Central memory CD4-positive, alpha-beta T cell (primary cell): ENCODE measurements at regions not wholly inside any gene's neighbourhood (a gene's known extent, or its start where the extent isn't known, plus 50 kb on each side); places are given as distances from the start of the nearest gene placed in this dataset.
"Not testable (repeated sequence)": the region's sequence is repeated elsewhere in the genome, so short reads cannot be mapped to it uniquely, and the experiment has no call there.

Experiments
- DNase-seq: peaks from one replicate; pipeline ENCODE4 v3.0.0; 2022

DNA sequence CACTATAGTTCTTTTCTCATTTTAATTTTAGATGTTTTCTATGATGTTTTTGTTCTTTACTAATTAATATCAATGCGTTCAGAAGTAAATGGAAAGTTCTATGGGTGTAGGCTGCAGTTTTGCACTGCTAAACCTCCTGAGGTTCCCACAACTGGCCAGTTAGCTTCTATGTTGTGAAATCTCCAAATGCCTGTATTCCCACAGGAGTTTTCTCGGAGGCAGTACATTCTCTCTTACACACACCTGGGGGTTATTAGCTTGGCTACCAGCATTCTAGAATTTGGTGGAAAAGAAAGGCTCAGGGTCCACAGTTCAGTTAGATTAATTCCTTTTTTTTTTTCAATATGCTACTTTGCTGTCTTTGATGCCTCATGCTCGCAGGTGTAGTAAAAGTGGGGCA, 216.9 kb upstream of the NRIP1 start:
- no peak for DNase-seq

DNA sequence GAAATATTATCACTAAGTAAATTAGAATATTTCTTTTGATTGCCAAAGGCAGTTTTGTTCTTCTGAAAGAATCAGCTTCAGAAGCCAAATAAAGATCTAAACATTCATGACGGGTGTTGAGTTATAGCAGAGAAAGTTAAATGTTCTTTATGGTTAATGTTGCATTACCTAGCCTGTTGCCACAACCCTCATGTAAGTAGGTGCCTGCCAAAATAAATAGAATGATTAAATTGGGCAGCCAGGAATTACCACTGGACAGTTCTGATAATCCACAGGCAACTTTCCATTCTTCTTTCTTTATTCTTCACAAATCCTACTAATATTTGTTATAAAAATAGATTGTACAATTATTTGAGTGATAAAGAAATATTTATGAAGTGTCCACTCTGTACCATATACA, 217.9 kb upstream of the NRIP1 start:
- DNase-seq, result no peak

DNA sequence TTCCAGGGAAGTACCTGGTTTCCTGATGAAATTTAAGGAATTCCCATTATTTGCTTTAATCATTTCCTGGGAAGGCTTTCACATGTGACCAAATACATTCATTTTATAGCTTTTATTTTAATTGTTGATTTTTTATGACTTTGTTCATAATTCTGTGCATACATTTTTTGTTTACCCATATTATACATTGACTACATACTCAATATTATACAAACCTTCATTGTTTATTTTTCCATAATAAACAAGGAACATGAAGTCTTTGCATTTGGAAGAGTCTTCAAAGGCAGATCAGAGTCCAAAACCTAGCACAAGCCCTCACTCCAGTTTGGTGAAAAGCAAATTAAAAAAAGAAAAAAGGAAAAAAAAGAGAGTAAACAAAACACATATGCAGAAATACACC, 218.3 kb upstream of the NRIP1 start:
- DNase-seq, result no peak

DNA sequence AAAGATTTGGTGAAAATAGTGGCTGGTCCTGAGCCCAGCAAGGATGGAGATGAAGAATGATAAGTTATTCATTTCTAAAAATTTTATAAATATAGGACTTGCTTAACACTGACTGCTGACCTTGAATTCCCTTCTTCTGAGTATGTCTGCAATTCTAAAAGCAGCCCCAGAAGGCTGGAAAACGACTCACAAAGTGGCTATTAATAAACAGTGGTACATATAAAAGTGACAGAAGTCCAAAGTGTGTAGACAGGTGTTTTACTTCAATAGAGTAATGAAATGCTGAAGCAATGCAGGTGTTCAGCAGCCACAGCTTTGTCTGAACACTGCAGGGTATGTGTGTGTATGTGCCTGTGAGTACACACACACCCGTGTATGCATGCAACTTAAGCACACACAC, 219.0 kb upstream of the NRIP1 start:
- DNase-seq, result no peak

GRCh38 chr21:15285556-15285955, 220.8 kb upstream of the NRIP1 start:
- DNase-seq, result no peak

DNA sequence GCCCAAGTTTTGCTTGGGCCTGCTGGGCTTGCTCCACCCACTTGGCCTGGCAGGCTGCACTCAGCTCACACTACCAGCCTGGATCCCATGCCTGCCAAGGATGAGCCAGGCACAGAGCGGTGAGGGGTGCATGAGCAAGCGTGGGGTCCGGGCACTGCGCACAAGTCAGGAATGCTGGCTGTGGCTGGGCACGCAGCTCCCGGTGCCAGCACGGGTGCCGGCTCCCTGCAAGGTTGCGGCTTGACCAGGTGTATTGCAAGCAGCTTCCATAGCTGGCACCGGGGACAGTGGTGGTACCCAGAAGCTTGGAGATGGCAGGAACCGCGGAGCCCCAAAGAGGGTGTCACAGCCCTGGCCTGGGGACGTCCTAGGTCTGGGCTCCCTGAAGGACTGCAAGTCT, 224.4 kb upstream of the NRIP1 start:
- DNase-seq, result no peak

GRCh38 chr21:15289896-15290841, 225.4 kb upstream of the NRIP1 start:
- no peak for DNase-seq

DNA sequence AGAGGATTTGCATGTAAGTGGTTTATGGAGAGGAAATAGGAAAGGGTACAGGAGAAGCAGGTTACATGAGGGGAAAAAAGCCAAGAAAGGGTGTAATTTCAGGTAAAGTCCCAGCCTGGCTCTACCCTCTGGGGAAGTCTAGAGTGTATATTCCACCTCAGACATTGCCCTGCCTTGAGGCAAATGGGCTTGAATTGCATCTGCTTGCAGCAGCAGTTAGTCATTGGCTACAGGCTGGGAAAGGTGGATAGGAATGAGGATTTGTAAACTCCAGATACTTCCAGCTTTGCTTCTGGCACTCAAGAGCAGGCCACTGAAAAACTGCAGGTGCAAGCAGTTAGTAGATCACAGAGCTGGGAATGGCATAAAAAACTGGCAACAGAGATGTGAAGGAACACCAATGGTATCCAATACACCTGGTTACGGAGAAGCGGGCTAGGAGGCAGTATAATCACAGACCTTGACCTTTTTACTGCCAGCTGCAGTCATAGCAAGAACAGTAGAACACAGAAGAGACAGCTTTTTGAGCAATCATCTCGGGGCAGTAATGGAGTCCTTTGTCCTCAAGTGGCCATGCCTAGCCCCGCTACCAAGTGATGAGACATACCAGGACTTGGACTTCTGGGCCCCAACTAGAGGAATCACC, 226.9 kb upstream of the NRIP1 start:
- no peak for DNase-seq

DNA sequence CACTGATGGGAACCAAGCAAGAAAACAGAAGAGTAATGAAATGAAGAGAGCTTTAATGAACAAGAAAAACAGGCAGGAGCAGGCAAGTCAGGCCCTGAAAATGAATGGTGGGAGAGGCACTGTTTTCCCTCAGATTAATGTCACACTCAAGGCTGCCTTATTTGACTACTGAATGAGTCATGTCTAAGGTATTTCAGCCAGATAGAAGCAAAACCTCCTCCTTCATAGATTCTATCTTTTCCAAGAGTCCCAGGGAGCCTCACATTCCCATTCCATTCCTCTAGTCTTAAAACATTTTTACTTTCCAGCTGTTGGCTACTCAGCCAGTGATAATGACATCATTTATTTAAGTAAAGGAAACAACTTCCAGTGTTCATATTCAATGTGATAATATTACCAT, 228.4 kb upstream of the NRIP1 start:
- no peak for DNase-seq

DNA sequence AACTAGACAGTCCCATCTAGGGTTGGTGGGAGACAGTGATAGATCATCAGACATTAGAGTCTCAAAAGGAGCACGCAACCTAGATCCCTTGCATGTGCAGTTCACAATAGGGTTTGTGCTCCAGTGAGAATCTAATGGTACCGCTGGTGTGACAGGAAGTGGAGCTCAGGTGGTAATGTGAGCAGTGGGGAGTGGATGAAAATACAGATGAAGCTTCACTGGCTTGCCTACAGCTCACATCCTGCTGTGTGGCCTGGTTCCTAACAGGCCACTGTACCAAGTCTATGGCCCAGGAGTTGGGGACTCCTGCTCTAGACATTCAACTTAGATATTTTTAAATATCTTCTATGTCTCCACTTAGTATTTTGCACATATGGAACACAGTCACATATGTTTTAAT, 231.1 kb upstream of the NRIP1 start:
- DNase-seq, result no peak

- DNase-seq, result no peak
Measured at GRCh38 chr21:15297824-15298223, 233.0 kb upstream of the NRIP1 start.

GRCh38 chr21:15298306-15298705, 233.5 kb upstream of the NRIP1 start:
- no peak for DNase-seq

GRCh38 chr21:15298755-15299154, 234.0 kb upstream of the NRIP1 start:
- not testable (repeated sequence) for DNase-seq

- no peak for DNase-seq
Measured at GRCh38 chr21:15300131-15300530, 235.3 kb upstream of the NRIP1 start.

GRCh38 chr21:15301014-15301413, 236.2 kb upstream of the NRIP1 start:
- no peak for DNase-seq

DNA sequence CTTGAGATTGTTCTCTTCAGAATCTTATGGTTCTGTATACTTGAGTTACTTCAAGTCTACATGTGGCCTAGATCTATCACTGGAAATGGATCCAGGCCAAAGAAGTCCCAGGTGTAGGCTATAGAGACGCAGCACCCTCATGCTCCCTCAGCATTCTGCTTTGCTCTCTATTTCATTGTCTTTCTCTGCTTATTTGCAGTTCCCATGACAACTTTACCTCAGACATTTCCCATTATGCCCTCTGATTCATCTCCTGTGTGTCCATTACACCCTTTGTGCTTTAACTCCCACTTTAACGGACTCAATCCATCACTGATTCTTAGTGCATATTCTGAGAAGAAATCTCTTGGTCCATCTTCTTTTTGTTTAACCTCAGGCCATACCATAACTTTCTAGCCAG, 236.9 kb upstream of the NRIP1 start:
- no peak for DNase-seq

- DNase-seq, result no peak
Measured at GRCh38 chr21:15306271-15306670, 241.5 kb upstream of the NRIP1 start.

DNA sequence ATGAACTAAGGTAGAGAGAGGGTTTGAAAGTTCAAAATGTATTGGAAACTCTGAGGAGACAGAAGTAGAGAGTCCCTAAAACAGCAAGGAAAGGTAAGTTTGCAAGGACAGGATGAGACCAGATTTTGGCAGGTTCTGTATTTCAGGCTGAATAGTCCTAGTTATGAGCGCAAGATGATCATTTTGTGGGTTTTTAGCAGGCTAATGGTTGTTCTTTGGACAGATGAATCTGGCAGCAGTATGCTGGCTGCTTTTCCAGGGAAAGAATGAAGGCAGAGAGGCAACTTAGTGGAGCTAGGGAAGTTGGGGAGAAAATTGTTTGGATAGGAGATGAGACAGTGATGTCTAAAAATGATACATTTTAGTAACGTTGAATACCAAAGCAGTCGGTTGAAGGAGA, 243.5 kb upstream of the NRIP1 start:
- DNase-seq, result no peak

DNA sequence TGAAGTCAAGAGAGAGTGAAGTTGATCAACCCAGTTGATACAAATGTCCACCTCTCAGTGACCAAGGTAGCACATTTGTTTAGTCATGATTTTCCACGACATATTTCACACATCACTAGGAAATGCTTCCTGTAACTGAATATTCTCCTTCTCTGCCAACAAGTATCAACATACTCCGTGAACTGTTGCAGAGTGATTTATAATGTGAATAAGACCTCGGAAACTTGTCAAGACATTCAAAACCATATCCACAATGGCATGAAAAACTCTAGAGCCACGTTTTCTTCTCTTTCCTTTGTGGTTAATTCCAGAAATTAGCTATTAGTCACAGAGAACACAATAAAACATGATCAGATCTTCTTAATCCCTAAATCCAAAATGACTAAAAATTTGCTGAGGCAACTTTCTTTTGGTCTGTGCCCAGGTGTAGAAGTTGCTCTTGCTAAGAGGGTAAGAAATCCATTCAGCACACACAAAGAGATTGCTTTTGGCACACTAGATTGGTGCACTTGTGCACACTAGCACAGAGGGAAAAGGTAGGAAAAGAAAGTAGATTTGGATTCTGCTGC, 244.3 kb upstream of the NRIP1 start:
- no peak for DNase-seq

GRCh38 chr21:15309721-15310120, 244.9 kb upstream of the NRIP1 start:
- DNase-seq, result no peak

GRCh38 chr21:15311510-15311909, 246.7 kb upstream of the NRIP1 start:
- no peak for DNase-seq

- DNase-seq, result not testable (repeated sequence)
Measured at GRCh38 chr21:15317034-15317433, 252.2 kb upstream of the NRIP1 start.

DNA sequence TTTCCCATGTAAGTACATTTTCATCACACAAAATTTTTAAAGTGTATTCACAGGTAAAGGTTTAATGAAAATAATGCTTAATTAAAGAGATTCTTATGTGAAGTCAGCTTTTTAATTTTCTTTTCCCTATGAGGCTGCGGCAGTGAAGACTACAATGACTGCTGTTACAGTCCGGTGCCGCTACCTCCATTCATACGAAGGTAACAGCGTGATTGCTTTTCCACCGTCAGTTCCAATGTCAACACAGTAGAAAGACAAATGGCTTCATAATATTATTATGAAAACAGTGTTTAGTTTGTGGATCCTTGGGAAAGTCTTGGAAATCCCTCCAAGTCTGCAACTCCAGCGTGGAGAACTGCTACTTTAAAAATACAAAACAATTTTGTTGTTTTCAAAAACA, 254.9 kb upstream of the NRIP1 start:
- DNase-seq, result no peak

GRCh38 chr21:15324542-15324941, 259.7 kb upstream of the NRIP1 start:
- DNase-seq, result no peak
